Epithelial cell of esophagus (primary cell): ENCODE measurements at regions not wholly inside any gene's neighbourhood (a gene's known extent, or its start where the extent isn't known, plus 50 kb on each side); places are given as distances from the start of the nearest gene placed in this dataset.

ENCODE experiments used
- DNase-seq: peaks from one replicate; pipeline ENCODE4 v3.0.0; 2010; ENCODE audit warnings: low read depth
- H3K4me3 ChIP-seq: 2 replicates; pipeline ENCODE4 v1.5.1; 2011; ENCODE audit warnings: mild to moderate bottlenecking, low read length, control low read depth
- TF ChIP-seq, protein P1 (sequence below): IDR thresholded peaks from 2 replicates; pipeline ENCODE4 v1.5.1; 2011; ENCODE audit warnings: low read depth, mild to moderate bottlenecking, low read length, control low read depth, inconsistent platforms; ENCODE audit not compliant: insufficient read depth; ENCODE audit errors: missing control alignments

DNA sequence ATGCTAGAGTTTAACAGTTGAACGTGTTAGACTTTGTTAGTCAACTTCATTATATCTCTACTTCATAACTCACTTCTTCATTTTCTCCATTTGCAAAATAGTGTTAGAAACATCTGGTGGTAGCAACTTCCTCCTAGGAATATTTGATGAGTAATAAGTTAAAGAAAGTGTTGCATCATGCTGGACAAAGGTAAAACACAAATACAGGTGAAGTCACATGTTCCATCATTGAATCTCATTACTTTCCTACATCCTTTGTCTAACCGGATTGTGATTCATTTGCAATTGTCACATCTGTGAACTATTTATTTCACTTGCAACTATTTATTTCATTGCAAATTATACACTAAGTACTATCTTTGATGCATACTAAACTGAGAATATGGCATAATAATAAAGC lies 186.5 kb downstream of the TUSC7 start:
- peak; percentile 91 for DNase-seq
- no peak overlapping the region for H3K4me3 ChIP-seq
- TF ChIP-seq, protein P1, sequence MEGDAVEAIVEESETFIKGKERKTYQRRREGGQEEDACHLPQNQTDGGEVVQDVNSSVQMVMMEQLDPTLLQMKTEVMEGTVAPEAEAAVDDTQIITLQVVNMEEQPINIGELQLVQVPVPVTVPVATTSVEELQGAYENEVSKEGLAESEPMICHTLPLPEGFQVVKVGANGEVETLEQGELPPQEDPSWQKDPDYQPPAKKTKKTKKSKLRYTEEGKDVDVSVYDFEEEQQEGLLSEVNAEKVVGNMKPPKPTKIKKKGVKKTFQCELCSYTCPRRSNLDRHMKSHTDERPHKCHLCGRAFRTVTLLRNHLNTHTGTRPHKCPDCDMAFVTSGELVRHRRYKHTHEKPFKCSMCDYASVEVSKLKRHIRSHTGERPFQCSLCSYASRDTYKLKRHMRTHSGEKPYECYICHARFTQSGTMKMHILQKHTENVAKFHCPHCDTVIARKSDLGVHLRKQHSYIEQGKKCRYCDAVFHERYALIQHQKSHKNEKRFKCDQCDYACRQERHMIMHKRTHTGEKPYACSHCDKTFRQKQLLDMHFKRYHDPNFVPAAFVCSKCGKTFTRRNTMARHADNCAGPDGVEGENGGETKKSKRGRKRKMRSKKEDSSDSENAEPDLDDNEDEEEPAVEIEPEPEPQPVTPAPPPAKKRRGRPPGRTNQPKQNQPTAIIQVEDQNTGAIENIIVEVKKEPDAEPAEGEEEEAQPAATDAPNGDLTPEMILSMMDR, result no peak

DNA sequence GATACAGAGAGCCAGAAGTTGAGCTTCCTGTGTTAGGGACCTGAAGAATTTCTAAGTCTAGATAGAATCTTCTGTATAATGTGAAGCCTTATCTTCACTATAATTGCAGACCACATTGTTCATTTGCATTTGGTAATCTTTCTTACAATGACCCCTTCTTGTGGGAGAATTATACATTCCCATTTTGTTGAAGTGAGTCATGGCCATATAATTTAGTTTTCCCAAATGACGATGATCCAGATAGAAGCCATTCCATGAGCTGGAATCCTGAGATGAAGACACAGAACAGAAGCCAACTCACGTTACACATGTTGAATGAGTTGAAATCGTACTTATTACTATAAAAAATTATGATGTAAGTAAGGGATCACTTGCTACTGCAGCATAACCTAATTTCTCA lies 187.8 kb downstream of the TUSC7 start:
- H3K4me3 ChIP-seq, result no peak overlapping the region

DNA sequence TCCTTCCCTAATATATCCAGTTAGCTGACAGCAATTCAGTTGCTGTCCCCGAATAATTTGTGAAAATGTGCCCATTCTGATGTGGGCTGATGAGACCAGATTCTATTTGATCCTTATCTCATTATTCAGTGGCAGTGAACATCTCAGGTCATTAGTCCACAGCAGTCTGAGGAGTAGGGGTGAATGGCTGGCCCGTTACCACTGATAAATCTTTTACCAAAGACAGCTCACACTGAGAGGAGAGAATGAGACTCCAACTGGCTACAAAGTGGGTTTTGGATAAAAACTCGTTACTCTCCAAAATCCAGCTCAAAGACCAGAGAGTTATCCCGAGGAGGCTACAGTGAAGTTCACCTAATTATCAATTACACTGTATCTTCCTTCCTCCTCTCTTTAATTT lies 189.7 kb downstream of the TUSC7 start:
- H3K4me3 ChIP-seq, result no peak overlapping the region
- TF ChIP-seq, protein P1, result no peak
- DNase-seq, result no peak

More for the DNA sequence above, 187.8 kb downstream of the TUSC7 start:
- TF ChIP-seq, protein P1, result no peak
- DNase-seq, result no peak

DNA sequence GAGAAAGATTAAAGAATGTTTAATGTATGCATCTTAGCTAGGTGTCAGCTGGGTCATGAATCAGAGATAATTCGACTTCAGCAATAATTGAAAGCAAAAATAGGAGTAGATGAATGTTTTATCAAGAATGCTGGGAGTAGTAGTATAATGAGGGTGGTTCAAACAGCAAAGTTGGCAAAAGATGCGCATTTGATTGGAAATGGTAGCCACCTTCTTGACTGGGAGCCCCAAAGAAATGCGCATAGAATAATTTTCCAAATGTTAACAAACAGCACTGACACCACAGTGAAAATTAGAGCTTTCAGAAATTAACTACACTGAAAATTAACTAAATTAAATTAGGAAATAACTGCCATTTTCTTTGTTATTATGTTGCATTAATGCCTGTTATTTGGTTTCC lies 195.8 kb downstream of the TUSC7 start:
- no peak for DNase-seq
- no peak overlapping the region for H3K4me3 ChIP-seq
- TF ChIP-seq, protein P1, result no peak

DNA sequence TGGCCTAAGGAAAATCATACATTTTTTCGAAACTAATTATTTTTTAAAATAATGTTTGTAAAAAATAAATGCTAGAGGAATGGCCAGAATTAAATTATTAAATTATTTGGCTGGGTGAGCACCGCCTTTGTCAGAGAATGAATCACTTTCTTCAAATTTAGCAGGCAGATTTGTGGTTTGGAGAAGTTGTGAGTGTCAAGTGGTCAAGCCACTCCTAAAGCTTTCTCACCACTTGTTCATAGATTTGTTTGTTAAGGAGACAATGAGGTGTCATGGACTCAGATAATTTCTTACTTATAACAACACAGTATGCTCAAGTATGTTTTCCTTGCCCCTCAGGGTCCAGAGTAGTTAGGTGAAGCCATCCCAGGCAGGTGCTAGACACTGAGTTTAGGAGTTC lies 196.2 kb downstream of the TUSC7 start:
- H3K4me3 ChIP-seq, result no peak overlapping the region
- TF ChIP-seq, protein P1, result no peak
- peak; percentile 74 for DNase-seq

DNA sequence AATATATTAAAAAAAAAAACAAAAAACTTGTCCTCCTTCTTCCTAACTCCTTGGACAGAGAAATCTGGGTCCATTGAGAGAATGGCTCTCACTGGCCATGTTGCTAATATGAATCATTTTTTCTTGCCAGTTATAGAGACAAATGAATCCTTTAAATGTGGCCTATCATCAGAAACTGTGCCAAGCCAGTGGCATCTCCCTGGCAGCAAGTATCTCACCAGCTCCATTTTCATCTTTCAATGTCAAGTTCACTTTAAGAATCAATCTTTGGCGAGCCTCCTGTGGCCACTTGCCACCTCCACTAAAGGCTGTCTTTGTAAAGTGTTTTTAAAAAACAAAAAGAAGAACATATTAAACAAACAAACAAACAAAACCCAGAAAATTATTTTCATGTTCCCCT lies 202.5 kb downstream of the TUSC7 start:
- no peak for DNase-seq
- TF ChIP-seq, protein P1, result no peak
- no peak overlapping the region for H3K4me3 ChIP-seq

DNA sequence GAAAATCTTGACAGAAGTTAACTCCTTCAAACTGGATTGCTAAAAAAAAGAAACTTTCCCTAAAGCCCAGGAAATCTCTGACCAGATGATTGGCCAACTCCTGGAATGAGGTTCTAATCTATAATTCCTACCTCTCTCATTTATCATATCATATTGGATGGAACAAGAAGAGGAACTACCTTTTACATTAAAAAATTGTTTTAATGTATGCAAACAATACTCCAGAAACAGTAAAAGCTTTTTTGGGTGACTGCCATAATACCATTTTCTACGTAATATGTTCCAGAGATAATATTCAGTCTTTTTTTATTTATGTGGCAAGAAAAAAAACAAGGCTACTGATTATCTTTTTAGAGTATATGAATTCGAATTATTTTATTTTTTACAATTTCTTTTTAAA lies 204.4 kb downstream of the TUSC7 start:
- DNase-seq, result no peak
- TF ChIP-seq, protein P1, result no peak

More for the DNA sequence above, 204.4 kb downstream of the TUSC7 start:
- no peak overlapping the region for H3K4me3 ChIP-seq
